HK-2 (cell line): ENCODE measurements at regions not wholly inside any gene's neighbourhood (a gene's known extent, or its start where the extent isn't known, plus 50 kb on each side); places are given as distances from the start of the nearest gene placed in this dataset.

Experiments
- DNase-seq: peaks from one replicate; pipeline ENCODE4 v3.0.0-alpha.2; 2018; ENCODE audit not compliant: unreplicated experiment

- DNase-seq, result no peak
These were observed 274.4 kb upstream of the IRX1 start for GRCh38 chr5:3321119-3321760.

GRCh38 chr5:3320317-3320875, 275.2 kb upstream of the IRX1 start:
- DNase-seq, result no peak

GRCh38 chr5:3317051-3317795, 278.4 kb upstream of the IRX1 start:
- DNase-seq, result no peak

GRCh38 chr5:3313569-3313968, 282.1 kb upstream of the IRX1 start:
- no peak for DNase-seq

GRCh38 chr5:3312299-3312698, 283.3 kb upstream of the IRX1 start:
- no peak for DNase-seq

GRCh38 chr5:3311433-3311832, 284.2 kb upstream of the IRX1 start:
- no peak for DNase-seq

GRCh38 chr5:3310541-3311261, 284.9 kb upstream of the IRX1 start:
- DNase-seq, result peak; percentile 56

GRCh38 chr5:3309538-3309937, 286.1 kb upstream of the IRX1 start:
- DNase-seq, result no peak

- no peak for DNase-seq
These were observed 287.5 kb upstream of the IRX1 start for GRCh38 chr5:3307982-3308621.

- DNase-seq, result no peak
These were observed 290.2 kb upstream of the IRX1 start for GRCh38 chr5:3305432-3305831.

- no peak for DNase-seq
These were observed 291.3 kb upstream of the IRX1 start for GRCh38 chr5:3304346-3304745.

GRCh38 chr5:3303777-3304176, 291.9 kb upstream of the IRX1 start:
- DNase-seq, result no peak

GRCh38 chr5:3302228-3302627, 293.4 kb upstream of the IRX1 start:
- DNase-seq, result no peak

- no peak for DNase-seq
These were observed 294.3 kb upstream of the IRX1 start for GRCh38 chr5:3301306-3301705.

- no peak for DNase-seq
These were observed 294.9 kb upstream of the IRX1 start for GRCh38 chr5:3300726-3301125.

- no peak for DNase-seq
These were observed 296.2 kb upstream of the IRX1 start for GRCh38 chr5:3299441-3299840.

- no peak for DNase-seq
These were observed 297.8 kb upstream of the IRX1 start for GRCh38 chr5:3297853-3298252.

GRCh38 chr5:3288325-3288724, 307.3 kb upstream of the IRX1 start:
- DNase-seq, result no peak

- no peak for DNase-seq
These were observed 308.1 kb upstream of the IRX1 start for GRCh38 chr5:3287516-3287915.

- no peak for DNase-seq
These were observed 310.0 kb upstream of the IRX1 start for GRCh38 chr5:3285621-3286020.

- no peak for DNase-seq
These were observed 311.1 kb upstream of the IRX1 start for GRCh38 chr5:3284506-3284905.

GRCh38 chr5:3282841-3283240, 312.8 kb upstream of the IRX1 start:
- DNase-seq, result no peak
